ENCODE measurements at regions not wholly inside any gene's neighbourhood (a gene's known extent, or its start where the extent isn't known, plus 50 kb on each side); places are given as distances from the start of the nearest gene placed in this dataset.

DNA sequence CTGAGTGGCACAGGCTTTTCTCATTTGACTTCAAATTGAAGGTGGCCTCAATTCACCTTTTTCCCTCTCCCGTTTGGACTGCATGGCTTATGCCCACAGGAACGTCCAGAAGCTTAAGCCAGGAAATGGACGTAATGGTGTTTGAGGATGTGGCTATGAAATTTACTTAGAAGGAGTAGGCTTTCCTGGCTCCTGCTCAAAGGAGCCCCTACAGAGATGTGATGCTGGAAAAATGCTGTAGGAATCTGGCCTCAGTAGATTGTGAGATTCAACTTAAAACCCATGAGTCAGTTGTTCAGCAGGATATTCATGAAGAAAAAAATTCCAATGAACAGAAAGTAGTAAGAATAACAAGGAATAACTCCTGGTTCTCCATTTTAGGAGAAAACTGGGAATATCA is 129.0 kb downstream of the ICOS start:
- H3K36me3 ChIP-seq (ENCODE audit: control insufficient read depth in 2 of 2, insufficient read depth in 2 of 2, low read length in 1 of 2): no peaks in the 10 kb centered on the region
- no peaks in the 10 kb centered on the region for H3K9me3 ChIP-seq (ENCODE audit: control insufficient read depth in 2 of 2, insufficient read depth in 1 of 2, low read depth in 1 of 2, low read length in 1 of 2)
- H3K27me3 ChIP-seq (ENCODE audit: control insufficient read depth in 1 of 2, insufficient read depth in 2 of 2, low read length in 2 of 2): no peaks in the 10 kb centered on the region
- no peaks in the 10 kb centered on the region for H3K4me1 ChIP-seq (ENCODE audit: control insufficient read depth in 2 of 2, insufficient read depth in 2 of 2, low read length in 1 of 2)
- H3K27ac ChIP-seq (ENCODE audit: low read depth in 2 of 2, low read length in 1 of 2): no peak overlapping the region
- WGBS, 2 donors: 72% methylated on average over 3 of the region's 3 CpGs
- no peak overlapping the region for H3K4me3 ChIP-seq (ENCODE audit: low read depth in 1 of 2, low read length in 2 of 2)

DNA sequence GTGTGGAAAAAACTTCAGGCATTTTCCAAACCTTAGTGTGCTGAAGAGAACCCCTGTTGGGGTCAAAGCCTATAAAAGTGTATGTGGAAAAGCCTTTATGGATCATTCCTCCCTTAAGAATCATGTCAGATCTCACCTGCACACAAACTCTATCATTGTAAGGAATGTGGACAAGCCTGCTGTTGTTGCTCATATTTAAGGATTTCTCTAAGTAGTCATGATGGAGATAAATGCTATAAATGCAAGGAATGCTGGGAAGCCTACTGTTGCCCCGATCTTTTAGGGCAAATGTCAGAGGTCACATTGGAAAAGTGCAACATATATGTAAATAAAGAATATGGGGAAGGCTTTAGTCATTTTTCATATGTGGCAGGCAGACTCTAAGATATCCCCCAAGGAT is 129.5 kb downstream of the ICOS start:
- H3K36me3 ChIP-seq (ENCODE audit: control insufficient read depth in 2 of 2, insufficient read depth in 2 of 2, low read length in 1 of 2): no peaks in the 10 kb centered on the region
- no peaks in the 10 kb centered on the region for H3K4me1 ChIP-seq (ENCODE audit: control insufficient read depth in 2 of 2, insufficient read depth in 2 of 2, low read length in 1 of 2)
- H3K27ac ChIP-seq (ENCODE audit: low read depth in 2 of 2, low read length in 1 of 2): no peak overlapping the region
- 56 to 69% methylated on average over 1 of the region's 1 CpG for WGBS, 2 donors
- H3K27me3 ChIP-seq (ENCODE audit: control insufficient read depth in 1 of 2, insufficient read depth in 2 of 2, low read length in 2 of 2): no peaks in the 10 kb centered on the region
- H3K9me3 ChIP-seq (ENCODE audit: control insufficient read depth in 2 of 2, insufficient read depth in 1 of 2, low read depth in 1 of 2, low read length in 1 of 2): no peaks in the 10 kb centered on the region
- no peak overlapping the region for H3K4me3 ChIP-seq (ENCODE audit: low read depth in 1 of 2, low read length in 2 of 2)

- WGBS, 2 donors: 41 to 44% methylated on average over 7 of the region's 7 CpGs
- H3K9me3 ChIP-seq (ENCODE audit: control insufficient read depth in 2 of 2, insufficient read depth in 1 of 2, low read depth in 1 of 2, low read length in 1 of 2): no peaks in the 10 kb centered on the region
- no peaks in the 10 kb centered on the region for H3K27me3 ChIP-seq (ENCODE audit: control insufficient read depth in 1 of 2, insufficient read depth in 2 of 2, low read length in 2 of 2)
- no peaks in the 10 kb centered on the region for H3K4me1 ChIP-seq (ENCODE audit: control insufficient read depth in 2 of 2, insufficient read depth in 2 of 2, low read length in 1 of 2)
- H3K4me3 ChIP-seq (ENCODE audit: low read depth in 1 of 2, low read length in 2 of 2): no peak overlapping the region
- no peaks in the 10 kb centered on the region for H3K36me3 ChIP-seq (ENCODE audit: control insufficient read depth in 2 of 2, insufficient read depth in 2 of 2, low read length in 1 of 2)
- H3K27ac ChIP-seq (ENCODE audit: low read depth in 2 of 2, low read length in 1 of 2): no peak overlapping the region
These were observed 133.2 kb downstream of the ICOS start for GRCh38 chr2:204069804-204070203.

DNA sequence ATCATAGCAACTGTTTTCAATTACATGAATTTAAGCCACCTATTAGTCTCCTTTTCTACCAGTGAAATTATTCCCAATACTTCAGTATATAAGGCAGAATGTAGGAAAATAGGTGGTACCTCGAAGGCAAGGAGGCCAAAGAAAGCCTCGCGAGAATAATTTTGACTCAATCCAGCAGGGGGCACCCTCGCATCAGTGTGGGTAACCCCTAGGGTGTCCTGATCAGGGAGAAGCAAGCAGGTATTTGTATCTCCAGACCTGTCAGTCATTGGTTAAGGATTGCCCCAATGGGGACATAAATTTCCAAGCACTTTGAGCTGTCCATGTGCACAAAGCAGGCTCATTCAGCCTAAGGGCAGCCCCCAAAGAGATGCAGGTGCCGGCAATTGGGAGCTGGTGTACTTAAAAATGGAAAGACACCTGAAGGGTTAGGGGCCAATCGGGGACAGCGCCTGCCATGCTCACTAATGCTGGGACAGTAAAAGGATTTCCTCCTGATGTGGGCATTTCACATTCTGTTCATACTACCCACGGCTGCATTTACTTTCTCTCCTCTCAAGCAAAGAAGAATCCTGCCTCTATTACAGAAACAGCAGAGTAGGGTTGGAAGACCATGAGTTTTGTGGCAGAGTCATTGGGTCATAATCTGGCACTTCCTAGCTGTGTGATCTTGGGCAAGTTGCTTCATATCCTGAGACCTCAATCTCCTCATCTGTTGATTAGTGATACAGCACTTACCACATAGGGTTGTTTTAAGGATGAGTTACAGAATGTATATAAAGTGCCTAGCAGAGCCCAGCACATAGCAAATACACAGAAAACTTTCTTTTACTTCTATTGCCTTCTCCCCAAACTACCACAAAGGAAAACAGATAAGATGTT is 136.1 kb downstream of the ICOS start:
- H3K27ac ChIP-seq (ENCODE audit: low read depth in 2 of 2, low read length in 1 of 2): no peak overlapping the region
- no peaks in the 10 kb centered on the region for H3K36me3 ChIP-seq (ENCODE audit: control insufficient read depth in 2 of 2, insufficient read depth in 2 of 2, low read length in 1 of 2)
- WGBS, 2 donors: 76 to 82% methylated on average over 8 of the region's 8 CpGs
- H3K4me3 ChIP-seq (ENCODE audit: low read depth in 1 of 2, low read length in 2 of 2): no peak overlapping the region
- no peaks in the 10 kb centered on the region for H3K9me3 ChIP-seq (ENCODE audit: control insufficient read depth in 2 of 2, insufficient read depth in 1 of 2, low read depth in 1 of 2, low read length in 1 of 2)
- H3K4me1 ChIP-seq (ENCODE audit: control insufficient read depth in 2 of 2, insufficient read depth in 2 of 2, low read length in 1 of 2): no peaks in the 10 kb centered on the region
- H3K27me3 ChIP-seq (ENCODE audit: control insufficient read depth in 1 of 2, insufficient read depth in 2 of 2, low read length in 2 of 2): no peaks in the 10 kb centered on the region

DNA sequence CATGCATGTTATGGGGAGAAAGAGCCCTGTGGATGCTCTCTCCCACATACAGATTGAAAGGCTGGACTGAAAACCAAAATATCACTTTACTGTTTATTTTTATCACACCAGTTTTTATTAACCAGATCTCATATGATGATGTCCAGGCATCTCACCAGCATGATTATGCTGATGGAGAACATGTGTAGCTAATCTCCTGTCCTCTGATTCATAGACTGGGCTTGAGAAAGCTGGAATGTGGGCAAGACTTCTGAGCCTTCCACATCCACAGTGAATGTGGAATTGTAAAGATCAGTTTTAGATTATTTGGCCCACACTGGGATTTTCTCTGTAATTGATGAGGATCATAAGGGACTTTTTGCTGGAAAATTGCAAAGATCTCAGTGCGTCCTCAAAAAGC is 137.9 kb downstream of the ICOS start:
- Histone ChIP-seq H3K9me3 (ENCODE audit: control insufficient read depth in 2 of 2, insufficient read depth in 1 of 2, low read depth in 1 of 2, low read length in 1 of 2) (no peaks in the 10 kb centered on the region), H3K4me1 (ENCODE audit: control insufficient read depth in 2 of 2, insufficient read depth in 2 of 2, low read length in 1 of 2) (no peaks in the 10 kb centered on the region), H3K27ac (ENCODE audit: low read depth in 2 of 2, low read length in 1 of 2) (no peak overlapping the region), H3K36me3 (ENCODE audit: control insufficient read depth in 2 of 2, insufficient read depth in 2 of 2, low read length in 1 of 2) (no peaks in the 10 kb centered on the region), H3K27me3 (ENCODE audit: control insufficient read depth in 1 of 2, insufficient read depth in 2 of 2, low read length in 2 of 2) (no peaks in the 10 kb centered on the region), H3K4me3 (ENCODE audit: low read depth in 1 of 2, low read length in 2 of 2) (no peak overlapping the region)
- 76 to 87% methylated on average over 1 of the region's 1 CpG for WGBS, 2 donors

GRCh38 chr2:204078003-204078698 is 141.6 kb downstream of the ICOS start:
- Histone ChIP-seq H3K36me3 (ENCODE audit: control insufficient read depth in 2 of 2, insufficient read depth in 2 of 2, low read length in 1 of 2) (no peaks in the 10 kb centered on the region), H3K4me3 (ENCODE audit: low read depth in 1 of 2, low read length in 2 of 2) (no peak overlapping the region), H3K9me3 (ENCODE audit: control insufficient read depth in 2 of 2, insufficient read depth in 1 of 2, low read depth in 1 of 2, low read length in 1 of 2) (no peaks in the 10 kb centered on the region), H3K27ac (ENCODE audit: low read depth in 2 of 2, low read length in 1 of 2) (no peak overlapping the region), H3K4me1 (ENCODE audit: control insufficient read depth in 2 of 2, insufficient read depth in 2 of 2, low read length in 1 of 2) (no peaks in the 10 kb centered on the region), H3K27me3 (ENCODE audit: control insufficient read depth in 1 of 2, insufficient read depth in 2 of 2, low read length in 2 of 2) (no peaks in the 10 kb centered on the region)
- WGBS, 2 donors: 78 to 88% methylated on average over 4 of the region's 4 CpGs

- Histone ChIP-seq H3K4me3 (ENCODE audit: low read depth in 1 of 2, low read length in 2 of 2) (no peak overlapping the region), H3K36me3 (ENCODE audit: control insufficient read depth in 2 of 2, insufficient read depth in 2 of 2, low read length in 1 of 2) (no peaks in the 10 kb centered on the region), H3K27ac (ENCODE audit: low read depth in 2 of 2, low read length in 1 of 2) (no peak overlapping the region), H3K9me3 (ENCODE audit: control insufficient read depth in 2 of 2, insufficient read depth in 1 of 2, low read depth in 1 of 2, low read length in 1 of 2) (no peaks in the 10 kb centered on the region), H3K27me3 (ENCODE audit: control insufficient read depth in 1 of 2, insufficient read depth in 2 of 2, low read length in 2 of 2) (no peaks in the 10 kb centered on the region), H3K4me1 (ENCODE audit: control insufficient read depth in 2 of 2, insufficient read depth in 2 of 2, low read length in 1 of 2) (no peaks in the 10 kb centered on the region)
- 84 to 90% methylated on average over 12 of the region's 12 CpGs for WGBS, 2 donors
These were observed 145.2 kb downstream of the ICOS start for GRCh38 chr2:204081487-204082425.

- 59 to 63% methylated on average over 1 of the region's 1 CpG for WGBS, 2 donors
- no peak overlapping the region for H3K27ac ChIP-seq (ENCODE audit: low read depth in 2 of 2, low read length in 1 of 2)
These were observed 149.6 kb downstream of the ICOS start for GRCh38 chr2:204086167-204086566.

GRCh38 chr2:204089105-204089504 is 152.5 kb downstream of the ICOS start:
- Histone ChIP-seq H3K36me3 (ENCODE audit: control insufficient read depth in 2 of 2, insufficient read depth in 2 of 2, low read length in 1 of 2) (no peaks in the 10 kb centered on the region), H3K4me3 (ENCODE audit: low read depth in 1 of 2, low read length in 2 of 2) (no peak overlapping the region), H3K27me3 (ENCODE audit: control insufficient read depth in 1 of 2, insufficient read depth in 2 of 2, low read length in 2 of 2) (no peaks in the 10 kb centered on the region), H3K27ac (ENCODE audit: low read depth in 2 of 2, low read length in 1 of 2) (no peak overlapping the region), H3K9me3 (ENCODE audit: control insufficient read depth in 2 of 2, insufficient read depth in 1 of 2, low read depth in 1 of 2, low read length in 1 of 2) (no peaks in the 10 kb centered on the region), H3K4me1 (ENCODE audit: control insufficient read depth in 2 of 2, insufficient read depth in 2 of 2, low read length in 1 of 2) (no peaks in the 10 kb centered on the region)
- 92 to 94% methylated on average over 2 of the region's 2 CpGs for WGBS, 2 donors

More at GRCh38 chr2:204086167-204086566, 149.6 kb downstream of the ICOS start:
- H3K4me1 ChIP-seq (ENCODE audit: control insufficient read depth in 2 of 2, insufficient read depth in 2 of 2, low read length in 1 of 2): no peaks in the 10 kb centered on the region
- no peaks in the 10 kb centered on the region for H3K9me3 ChIP-seq (ENCODE audit: control insufficient read depth in 2 of 2, insufficient read depth in 1 of 2, low read depth in 1 of 2, low read length in 1 of 2)
- H3K27me3 ChIP-seq (ENCODE audit: control insufficient read depth in 1 of 2, insufficient read depth in 2 of 2, low read length in 2 of 2): no peaks in the 10 kb centered on the region
- no peaks in the 10 kb centered on the region for H3K36me3 ChIP-seq (ENCODE audit: control insufficient read depth in 2 of 2, insufficient read depth in 2 of 2, low read length in 1 of 2)
- no peak overlapping the region for H3K4me3 ChIP-seq (ENCODE audit: low read depth in 1 of 2, low read length in 2 of 2)

Measured in esophagus (tissue), 2 donors.